ENCODE measurements at regions not wholly inside any gene's neighbourhood (a gene's known extent, or its start where the extent isn't known, plus 50 kb on each side); places are given as distances from the start of the nearest gene placed in this dataset.

DNA sequence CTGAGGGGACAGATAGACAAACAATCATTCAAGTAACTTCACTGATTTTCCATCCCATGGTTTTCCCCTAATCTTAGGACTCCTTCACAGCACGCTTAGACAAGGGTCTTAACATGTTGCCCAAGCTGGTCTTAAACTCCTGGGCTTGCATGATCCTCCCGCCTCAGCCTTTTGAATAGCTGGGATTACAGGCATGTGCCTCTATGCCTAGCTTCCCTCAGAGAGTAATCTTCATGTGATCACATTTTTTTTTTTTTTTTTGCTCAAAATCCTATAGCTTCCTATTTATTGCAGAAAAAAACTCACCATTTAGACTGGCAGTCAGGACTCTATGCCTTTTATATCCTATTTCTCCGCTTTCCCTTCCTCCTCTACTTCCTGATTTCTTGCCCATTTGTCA is 90.4 kb upstream of the DPH5 start:
- no peak for TF ChIP-seq EZH2 (IDR thresholded peaks at IDR 0.05)
- no peak for TF ChIP-seq POLR2AphosphoS5 (IDR thresholded peaks at IDR 0.05; ENCODE audit: borderline replicate concordance, low read depth, low read length)
- no peak for TF ChIP-seq FOXP2 (optimal IDR thresholded peaks at IDR 0.05; ENCODE audit: control extremely low read depth, extremely low read length, insufficient read depth)

All from SK-N-MC (cell line).